ENCODE measurements at regions not wholly inside any gene's neighbourhood (a gene's known extent, or its start where the extent isn't known, plus 50 kb on each side); places are given as distances from the start of the nearest gene placed in this dataset.

DNA sequence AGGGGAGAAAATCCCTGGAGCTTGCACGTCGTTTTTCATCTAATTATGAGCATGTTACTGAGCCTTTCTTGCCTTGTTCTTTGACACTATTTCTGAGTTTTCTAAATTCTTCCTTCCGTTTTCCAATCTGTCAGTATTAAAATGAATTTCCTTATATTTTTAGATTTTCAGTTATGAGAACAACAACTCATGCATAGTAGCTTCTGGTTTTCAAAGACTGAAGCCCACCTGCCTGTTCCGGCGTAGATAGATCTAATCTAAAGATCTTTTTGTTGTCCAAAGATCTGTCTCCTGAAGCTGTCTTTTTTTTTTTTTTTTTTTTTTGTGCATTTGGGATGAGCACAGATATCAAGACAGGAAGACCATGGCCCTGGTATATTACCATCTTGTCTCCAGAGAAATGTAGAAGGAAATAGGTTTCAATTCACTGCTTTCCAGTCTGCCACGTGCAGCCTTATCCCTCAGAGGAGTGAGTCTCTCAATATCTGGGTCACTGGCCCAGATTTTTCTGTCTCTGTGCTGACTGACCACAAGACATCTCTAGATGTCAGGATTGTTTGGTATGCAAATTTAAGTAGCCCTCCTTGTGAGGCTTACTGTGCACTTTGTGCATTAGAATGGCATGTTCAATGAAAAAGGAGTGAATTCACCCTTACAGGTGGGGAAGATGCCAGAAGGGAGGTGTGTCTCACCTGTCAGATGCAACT is 222.3 kb upstream of the TMC3 start:
- TF ChIP-seq POLR2A (IDR thresholded peaks at IDR 0.05) (no peak), CTCF (IDR thresholded peaks at IDR 0.05) (no peak)

Data from esophagus squamous epithelium (tissue), 4 donors.